ENCODE measurements at regions not wholly inside any gene's neighbourhood (a gene's known extent, or its start where the extent isn't known, plus 50 kb on each side); places are given as distances from the start of the nearest gene placed in this dataset.

DNA sequence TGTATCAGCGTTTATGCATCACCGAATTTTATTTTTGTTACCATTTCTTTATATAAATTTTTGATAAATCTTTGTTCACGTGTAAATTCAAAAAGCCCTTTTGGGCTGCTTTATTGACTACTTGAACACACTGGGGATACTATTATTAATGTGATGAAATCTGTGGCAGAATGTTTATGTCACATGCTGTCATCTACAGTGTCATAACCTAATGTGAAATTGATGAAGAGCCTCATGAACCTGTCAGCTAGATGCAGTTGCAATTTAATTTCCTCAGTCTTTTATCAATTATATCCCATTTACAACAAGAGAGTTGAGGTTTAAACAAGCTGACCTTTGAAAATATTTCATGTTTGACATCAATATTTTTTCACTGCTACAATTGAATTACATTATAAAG is 1100.4 kb upstream of the COX7C start:
- no peak for DNase-seq (ENCODE audit: low spot score, unreplicated experiment)
- H3K27me3 Mint-ChIP-seq = no peaks in the 10 kb centered on the region
- H3K4me3 Mint-ChIP-seq (ENCODE audit: low read depth) = no peak overlapping the region
- no peaks in the 10 kb centered on the region for H3K36me3 Mint-ChIP-seq (ENCODE audit: insufficient read depth)
- H3K9me3 Mint-ChIP-seq (ENCODE audit: low read depth) = no peaks in the 10 kb centered on the region
- no peaks in the 10 kb centered on the region for H3K4me1 Mint-ChIP-seq (ENCODE audit: low read depth)
- TF ChIP-seq, protein P1, sequence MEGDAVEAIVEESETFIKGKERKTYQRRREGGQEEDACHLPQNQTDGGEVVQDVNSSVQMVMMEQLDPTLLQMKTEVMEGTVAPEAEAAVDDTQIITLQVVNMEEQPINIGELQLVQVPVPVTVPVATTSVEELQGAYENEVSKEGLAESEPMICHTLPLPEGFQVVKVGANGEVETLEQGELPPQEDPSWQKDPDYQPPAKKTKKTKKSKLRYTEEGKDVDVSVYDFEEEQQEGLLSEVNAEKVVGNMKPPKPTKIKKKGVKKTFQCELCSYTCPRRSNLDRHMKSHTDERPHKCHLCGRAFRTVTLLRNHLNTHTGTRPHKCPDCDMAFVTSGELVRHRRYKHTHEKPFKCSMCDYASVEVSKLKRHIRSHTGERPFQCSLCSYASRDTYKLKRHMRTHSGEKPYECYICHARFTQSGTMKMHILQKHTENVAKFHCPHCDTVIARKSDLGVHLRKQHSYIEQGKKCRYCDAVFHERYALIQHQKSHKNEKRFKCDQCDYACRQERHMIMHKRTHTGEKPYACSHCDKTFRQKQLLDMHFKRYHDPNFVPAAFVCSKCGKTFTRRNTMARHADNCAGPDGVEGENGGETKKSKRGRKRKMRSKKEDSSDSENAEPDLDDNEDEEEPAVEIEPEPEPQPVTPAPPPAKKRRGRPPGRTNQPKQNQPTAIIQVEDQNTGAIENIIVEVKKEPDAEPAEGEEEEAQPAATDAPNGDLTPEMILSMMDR (IDR thresholded peaks at IDR 0.05; ENCODE audit: unreplicated experiment) = no peak
- no peak overlapping the region for H3K27ac Mint-ChIP-seq

DNA sequence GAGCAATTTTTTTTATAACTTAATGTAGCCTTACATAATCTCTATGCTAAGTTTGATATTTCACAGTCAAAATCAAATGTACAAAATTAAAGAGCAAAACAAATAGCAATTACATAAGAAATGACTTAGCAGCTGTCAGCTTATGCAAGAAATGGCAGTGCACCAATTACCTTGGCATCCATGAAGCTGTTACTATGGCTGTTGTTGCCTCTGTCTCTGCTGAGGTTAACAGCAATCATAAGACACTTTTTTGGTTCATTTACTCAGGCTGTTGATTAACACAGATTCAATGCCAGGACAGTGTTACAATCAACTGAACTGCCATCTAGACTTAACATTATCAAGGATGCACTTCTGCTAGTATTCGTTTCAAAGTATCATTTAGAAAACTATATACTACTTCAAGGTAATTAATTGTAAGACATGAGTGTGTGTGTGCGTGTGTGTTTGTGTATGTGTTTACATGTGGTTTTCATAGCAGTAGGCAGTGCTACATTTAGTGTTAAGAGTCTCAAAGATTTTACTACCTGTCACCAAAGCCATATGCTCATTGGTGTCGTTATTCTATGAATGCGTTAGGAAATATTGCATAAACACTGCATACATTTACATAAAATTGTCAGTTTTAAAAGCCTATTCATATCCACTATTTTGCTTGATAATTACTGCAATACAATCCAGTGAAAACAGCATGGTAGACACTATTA is 1084.2 kb upstream of the COX7C start:
- TF ChIP-seq, protein P1 (IDR thresholded peaks at IDR 0.05; ENCODE audit: unreplicated experiment) = no peak
- H3K9me3 Mint-ChIP-seq (ENCODE audit: low read depth) = no peaks in the 10 kb centered on the region
- DNase-seq (ENCODE audit: low spot score, unreplicated experiment) = no peak
- no peaks in the 10 kb centered on the region for H3K27me3 Mint-ChIP-seq
- no peak overlapping the region for H3K4me3 Mint-ChIP-seq (ENCODE audit: low read depth)
- H3K27ac Mint-ChIP-seq = no peak overlapping the region
- no peaks in the 10 kb centered on the region for H3K4me1 Mint-ChIP-seq (ENCODE audit: low read depth)
- H3K36me3 Mint-ChIP-seq (ENCODE audit: insufficient read depth) = no peaks in the 10 kb centered on the region

- no peaks in the 10 kb centered on the region for H3K4me1 Mint-ChIP-seq (ENCODE audit: low read depth)
- H3K9me3 Mint-ChIP-seq (ENCODE audit: low read depth) = no peaks in the 10 kb centered on the region
- H3K27me3 Mint-ChIP-seq = no peaks in the 10 kb centered on the region
Observed at GRCh38 chr5:85538362-85538761, 1079.4 kb upstream of the COX7C start.

GRCh38 chr5:85545129-85545528 is 1072.6 kb upstream of the COX7C start:
- H3K36me3 Mint-ChIP-seq (ENCODE audit: insufficient read depth) = no peaks in the 10 kb centered on the region
- DNase-seq (ENCODE audit: low spot score, unreplicated experiment) = no peak
- H3K27me3 Mint-ChIP-seq = no peaks in the 10 kb centered on the region
- TF ChIP-seq, protein P1 (IDR thresholded peaks at IDR 0.05; ENCODE audit: unreplicated experiment) = no peak
- no peak overlapping the region for H3K27ac Mint-ChIP-seq
- peaks cover 5% of the 10 kb centered on the region for H3K9me3 Mint-ChIP-seq (ENCODE audit: low read depth)
- H3K4me1 Mint-ChIP-seq (ENCODE audit: low read depth) = no peaks in the 10 kb centered on the region
- H3K4me3 Mint-ChIP-seq (ENCODE audit: low read depth) = no peak overlapping the region

More at GRCh38 chr5:85538362-85538761, 1079.4 kb upstream of the COX7C start:
- Mint-ChIP-seq H3K36me3 (ENCODE audit: insufficient read depth) (no peaks in the 10 kb centered on the region), H3K4me3 (ENCODE audit: low read depth) (no peak overlapping the region), H3K27ac (no peak overlapping the region)
- no peak for DNase-seq (ENCODE audit: low spot score, unreplicated experiment)
- TF ChIP-seq, protein P1 (IDR thresholded peaks at IDR 0.05; ENCODE audit: unreplicated experiment) = no peak

DNA sequence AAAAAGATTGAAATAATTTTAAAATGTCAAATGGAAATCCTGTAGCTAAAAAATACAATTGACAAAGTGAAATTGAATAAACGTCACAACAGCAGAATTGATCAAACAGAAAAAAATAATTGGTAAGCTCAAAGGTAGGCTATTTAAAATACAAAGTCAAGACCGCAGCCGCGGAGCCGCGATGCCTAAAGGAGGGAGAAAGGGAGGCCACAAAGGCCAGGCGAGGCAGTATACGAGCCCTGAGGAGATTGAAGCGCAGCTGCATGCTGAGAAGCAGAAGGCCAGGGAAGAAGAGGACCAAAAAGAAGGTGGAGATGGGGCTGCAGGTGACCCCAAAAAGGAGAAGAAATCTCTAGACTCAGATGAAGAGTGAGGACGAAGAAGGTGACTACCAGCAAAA is 1068.5 kb upstream of the COX7C start:
- no peaks in the 10 kb centered on the region for H3K4me1 Mint-ChIP-seq (ENCODE audit: low read depth)
- no peaks in the 10 kb centered on the region for H3K27me3 Mint-ChIP-seq
- peaks cover 11% of the 10 kb centered on the region for H3K9me3 Mint-ChIP-seq (ENCODE audit: low read depth)
- H3K4me3 Mint-ChIP-seq (ENCODE audit: low read depth) = no peak overlapping the region
- TF ChIP-seq, protein P1 (IDR thresholded peaks at IDR 0.05; ENCODE audit: unreplicated experiment) = no peak
- H3K27ac Mint-ChIP-seq = no peak overlapping the region
- H3K36me3 Mint-ChIP-seq (ENCODE audit: insufficient read depth) = no peaks in the 10 kb centered on the region
- no peak for DNase-seq (ENCODE audit: low spot score, unreplicated experiment)

Data from progenitor cell of endocrine pancreas (in vitro differentiated cells).